BLaER1 (cell line): ENCODE measurements at regions not wholly inside any gene's neighbourhood (a gene's known extent, or its start where the extent isn't known, plus 50 kb on each side); places are given as distances from the start of the nearest gene placed in this dataset.

ENCODE experiments used
- H3K27ac ChIP-seq: shearing (Covaris generic); formaldehyde crosslinking; 2 replicates; pipeline ENCODE4 v1.8.1; 2022
- H3K27me3 ChIP-seq: shearing (Covaris generic); formaldehyde crosslinking; 2 replicates; pipeline ENCODE4 v1.8.1; 2022
- H3K36me3 ChIP-seq: shearing (Covaris generic); formaldehyde crosslinking; 2 replicates; pipeline ENCODE4 v1.8.1; 2022
- H3K4me1 ChIP-seq: shearing (Covaris generic); formaldehyde crosslinking; 2 replicates; pipeline ENCODE4 v1.8.1; 2022
- H3K4me2 ChIP-seq: shearing (Covaris generic); formaldehyde crosslinking; 2 replicates; pipeline ENCODE4 v1.8.1; 2022
- H3K4me3 ChIP-seq: shearing (Covaris generic); formaldehyde crosslinking; 2 replicates; pipeline ENCODE4 v1.8.1; 2022
- H3K9ac ChIP-seq: shearing (Covaris generic); formaldehyde crosslinking; 2 replicates; pipeline ENCODE4 v1.8.1; 2022
- H3K9me3 ChIP-seq: shearing (Covaris generic); formaldehyde crosslinking; 2 replicates; pipeline ENCODE4 v1.8.1; 2022
- H4K20me1 ChIP-seq: shearing (Covaris generic); formaldehyde crosslinking; 2 replicates; pipeline ENCODE4 v1.8.1; 2022
- Cebpa-rat ChIP-seq: shearing (Covaris generic); IDR thresholded peaks from 2 replicates; pipeline ENCODE4 v1.8.1; 2022

- Histone ChIP-seq H3K4me1 (no peaks in the 10 kb centered on the region), H3K27ac (no peak overlapping the region), H3K4me2 (no peak overlapping the region), H3K27me3 (no peaks in the 10 kb centered on the region), H3K9ac (no peak overlapping the region), H3K36me3 (no peaks in the 10 kb centered on the region), H3K9me3 (no peaks in the 10 kb centered on the region), H4K20me1 (no peaks in the 10 kb centered on the region), H3K4me3 (no peak overlapping the region)
- TF ChIP-seq Cebpa-rat, result no peak
Observed at GRCh38 chr11:38038777-38039176, 1440.7 kb upstream of the RAG2 start.

DNA sequence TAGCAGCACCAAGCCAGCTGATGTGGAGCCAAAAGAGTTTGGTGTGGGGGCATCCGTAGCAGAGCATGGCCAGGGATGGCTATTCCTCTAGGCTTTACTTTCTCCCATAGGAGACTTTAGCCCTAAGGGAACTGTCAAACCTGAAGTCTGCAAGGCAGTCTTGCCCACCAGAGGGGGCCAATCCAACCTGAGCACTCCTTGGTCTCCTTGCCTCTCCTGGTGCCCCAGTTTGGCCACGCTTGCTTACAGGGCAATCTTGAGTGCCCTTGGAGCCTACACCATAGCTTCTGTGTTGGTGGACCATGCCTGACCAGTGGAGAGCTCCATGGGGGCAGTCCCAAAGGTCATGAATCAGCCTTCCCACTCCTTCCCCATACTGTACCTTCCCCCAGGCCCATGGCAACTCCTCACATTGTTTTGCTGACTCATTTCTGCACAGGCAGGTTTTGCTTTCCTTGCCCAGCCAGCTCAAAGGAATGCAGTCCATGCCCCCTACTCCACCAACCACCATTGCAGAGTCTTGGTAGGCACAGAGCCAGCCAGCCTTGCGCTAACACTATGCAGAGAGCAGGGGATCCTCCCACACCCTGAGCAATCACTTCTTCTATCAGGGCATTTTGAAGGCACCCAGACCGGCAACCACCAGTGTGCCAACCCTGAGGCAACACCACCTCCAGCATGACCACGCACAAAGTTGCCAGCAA lies 1421.2 kb upstream of the RAG2 start:
- Histone ChIP-seq H3K9ac (no peak overlapping the region), H3K4me1 (no peaks in the 10 kb centered on the region), H3K4me2 (no peak overlapping the region), H3K4me3 (no peak overlapping the region), H4K20me1 (no peaks in the 10 kb centered on the region), H3K9me3 (no peaks in the 10 kb centered on the region), H3K27ac (no peak overlapping the region), H3K36me3 (no peaks in the 10 kb centered on the region), H3K27me3 (no peaks in the 10 kb centered on the region)
- no peak for TF ChIP-seq Cebpa-rat

DNA sequence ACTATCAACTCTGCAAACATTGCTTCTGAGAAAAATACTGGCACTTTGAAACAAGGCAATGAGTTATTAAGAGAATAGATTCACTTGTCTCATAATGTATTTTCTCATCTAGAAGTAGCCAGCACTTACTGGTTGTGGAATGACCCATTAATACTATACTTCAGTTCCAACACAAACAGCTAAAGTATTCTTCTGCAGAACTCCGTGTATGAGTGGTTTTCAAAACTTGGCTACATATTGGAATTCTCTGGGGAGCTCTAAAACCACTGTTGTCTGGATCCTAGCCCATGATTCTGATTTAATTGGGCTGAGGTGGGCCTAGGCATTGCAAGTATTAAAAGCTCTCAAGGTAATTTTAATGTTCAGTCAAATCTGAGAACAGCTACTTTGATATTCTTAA lies 1416.4 kb upstream of the RAG2 start:
- no peak overlapping the region for H3K4me3 ChIP-seq
- no peaks in the 10 kb centered on the region for H4K20me1 ChIP-seq
- no peak overlapping the region for H3K4me2 ChIP-seq
- H3K9me3 ChIP-seq, result no peaks in the 10 kb centered on the region
- no peak overlapping the region for H3K9ac ChIP-seq
- H3K36me3 ChIP-seq, result no peaks in the 10 kb centered on the region
- H3K4me1 ChIP-seq, result no peaks in the 10 kb centered on the region
- TF ChIP-seq Cebpa-rat, result no peak
- H3K27me3 ChIP-seq, result no peaks in the 10 kb centered on the region
- no peak overlapping the region for H3K27ac ChIP-seq

- Histone ChIP-seq H3K4me3 (no peak overlapping the region), H3K4me1 (no peaks in the 10 kb centered on the region), H4K20me1 (no peaks in the 10 kb centered on the region), H3K27ac (no peak overlapping the region), H3K27me3 (no peaks in the 10 kb centered on the region), H3K4me2 (no peak overlapping the region), H3K36me3 (no peaks in the 10 kb centered on the region), H3K9me3 (no peaks in the 10 kb centered on the region), H3K9ac (no peak overlapping the region)
- TF ChIP-seq Cebpa-rat, result no peak
Observed at GRCh38 chr11:38013157-38013556, 1415.1 kb upstream of the RAG2 start.

DNA sequence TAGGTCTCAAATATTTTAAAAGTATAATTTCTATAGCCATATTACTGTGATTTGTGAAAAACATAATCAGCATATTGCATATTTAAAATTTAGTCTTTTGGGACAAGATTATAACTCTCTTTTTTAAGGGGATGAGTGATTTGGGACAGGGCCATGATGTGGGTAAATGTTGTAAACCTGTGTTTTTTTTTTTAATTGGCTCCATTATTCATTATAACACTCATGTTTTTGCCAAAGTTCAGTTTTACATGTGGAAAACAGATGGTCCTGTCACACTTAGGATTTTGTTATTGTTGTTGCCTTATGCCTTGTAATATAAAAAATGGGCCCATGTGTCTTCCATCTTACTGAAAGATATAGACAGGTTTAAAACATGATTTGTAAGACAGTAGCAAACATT lies 1413.5 kb upstream of the RAG2 start:
- Histone ChIP-seq H3K4me3 (no peak overlapping the region), H3K9ac (no peak overlapping the region), H3K9me3 (no peaks in the 10 kb centered on the region), H4K20me1 (no peaks in the 10 kb centered on the region), H3K4me2 (no peak overlapping the region), H3K36me3 (no peaks in the 10 kb centered on the region), H3K4me1 (no peaks in the 10 kb centered on the region), H3K27me3 (no peaks in the 10 kb centered on the region), H3K27ac (no peak overlapping the region)
- TF ChIP-seq Cebpa-rat, result no peak

DNA sequence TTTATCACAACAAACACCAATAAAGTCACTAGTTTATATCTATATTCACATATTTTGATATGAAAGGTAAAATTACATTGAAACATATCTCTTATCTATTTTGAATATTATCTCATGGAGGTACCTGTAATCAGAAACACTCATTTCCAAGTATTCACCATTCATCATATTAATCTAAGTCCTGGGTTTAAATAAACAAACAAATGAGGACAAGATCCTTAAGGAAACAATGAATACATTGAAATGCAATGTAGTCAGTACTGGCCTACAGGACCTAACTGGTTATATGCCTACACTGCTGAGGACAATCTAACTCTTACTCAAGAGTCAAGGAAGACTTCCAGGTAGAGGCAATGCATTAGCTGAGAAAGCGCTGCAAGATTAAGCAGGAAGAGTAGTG lies 1411.9 kb upstream of the RAG2 start:
- Histone ChIP-seq H3K4me1 (no peaks in the 10 kb centered on the region), H3K4me3 (no peak overlapping the region), H4K20me1 (no peaks in the 10 kb centered on the region), H3K27ac (no peak overlapping the region), H3K36me3 (no peaks in the 10 kb centered on the region), H3K9ac (no peak overlapping the region), H3K27me3 (no peaks in the 10 kb centered on the region), H3K9me3 (no peaks in the 10 kb centered on the region), H3K4me2 (no peak overlapping the region)
- no peak for TF ChIP-seq Cebpa-rat

DNA sequence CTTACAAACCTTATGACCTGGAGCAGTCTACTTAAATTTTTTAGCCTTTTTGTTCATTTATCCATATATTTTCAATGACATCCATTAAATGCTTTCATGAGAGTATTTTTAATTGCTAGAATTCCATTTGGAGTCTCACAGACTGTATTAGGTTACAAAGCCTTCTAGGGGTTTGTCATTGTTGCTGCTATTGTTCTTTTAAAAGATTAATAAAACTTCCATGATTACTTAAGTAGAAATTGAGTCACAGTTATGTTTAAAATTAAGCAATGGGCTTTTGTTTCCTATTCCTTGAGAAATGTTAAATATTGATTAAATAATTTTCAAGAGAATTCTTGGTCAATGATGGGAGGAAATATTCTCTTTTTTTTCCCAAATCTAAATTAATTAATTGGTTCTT lies 1408.4 kb upstream of the RAG2 start:
- TF ChIP-seq Cebpa-rat, result no peak
- Histone ChIP-seq H3K27ac (no peak overlapping the region), H3K4me2 (no peak overlapping the region), H3K36me3 (no peaks in the 10 kb centered on the region), H3K4me3 (no peak overlapping the region), H3K27me3 (no peaks in the 10 kb centered on the region), H3K9me3 (peaks cover 6% of the 10 kb centered on the region; the same call in 1 of the 2 replicates), H4K20me1 (no peaks in the 10 kb centered on the region), H3K4me1 (no peaks in the 10 kb centered on the region), H3K9ac (no peak overlapping the region)

DNA sequence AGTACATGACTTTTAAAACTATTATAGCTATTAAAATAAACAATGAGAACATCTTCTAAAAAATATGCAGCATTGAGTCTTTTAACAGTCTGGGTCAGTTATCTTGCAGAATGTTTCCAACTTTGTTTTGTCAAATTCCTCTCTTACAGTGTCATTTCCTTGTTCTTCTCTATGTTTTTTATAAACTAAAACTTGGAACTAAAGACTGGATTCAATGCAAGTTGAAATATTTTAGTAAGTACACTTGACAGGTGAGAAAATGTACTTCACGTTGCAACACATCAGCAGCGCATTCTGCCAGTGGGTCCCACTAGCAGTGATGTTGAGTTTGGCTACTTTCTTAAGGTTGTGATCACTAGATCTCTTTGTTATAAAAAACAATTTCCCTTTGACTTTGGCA lies 1407.6 kb upstream of the RAG2 start:
- Histone ChIP-seq H3K4me2 (no peak overlapping the region), H3K27ac (no peak overlapping the region), H3K4me1 (no peaks in the 10 kb centered on the region), H3K9ac (no peak overlapping the region), H3K9me3 (peaks cover 6% of the 10 kb centered on the region; the same call in 1 of the 2 replicates), H3K4me3 (no peak overlapping the region), H3K27me3 (no peaks in the 10 kb centered on the region), H3K36me3 (no peaks in the 10 kb centered on the region), H4K20me1 (no peaks in the 10 kb centered on the region)
- TF ChIP-seq Cebpa-rat, result no peak

- H3K4me2 ChIP-seq, result no peak overlapping the region
- H4K20me1 ChIP-seq, result no peaks in the 10 kb centered on the region
- no peak for TF ChIP-seq Cebpa-rat
- peaks cover under 1% of the 10 kb centered on the region; the same call in 1 of the 2 replicates for H3K9me3 ChIP-seq
- H3K36me3 ChIP-seq, result no peaks in the 10 kb centered on the region
- no peak overlapping the region for H3K27ac ChIP-seq
- no peaks in the 10 kb centered on the region for H3K4me1 ChIP-seq
- H3K27me3 ChIP-seq, result no peaks in the 10 kb centered on the region
- no peak overlapping the region for H3K4me3 ChIP-seq
- no peak overlapping the region for H3K9ac ChIP-seq
Observed at GRCh38 chr11:37999171-37999570, 1401.1 kb upstream of the RAG2 start.

DNA sequence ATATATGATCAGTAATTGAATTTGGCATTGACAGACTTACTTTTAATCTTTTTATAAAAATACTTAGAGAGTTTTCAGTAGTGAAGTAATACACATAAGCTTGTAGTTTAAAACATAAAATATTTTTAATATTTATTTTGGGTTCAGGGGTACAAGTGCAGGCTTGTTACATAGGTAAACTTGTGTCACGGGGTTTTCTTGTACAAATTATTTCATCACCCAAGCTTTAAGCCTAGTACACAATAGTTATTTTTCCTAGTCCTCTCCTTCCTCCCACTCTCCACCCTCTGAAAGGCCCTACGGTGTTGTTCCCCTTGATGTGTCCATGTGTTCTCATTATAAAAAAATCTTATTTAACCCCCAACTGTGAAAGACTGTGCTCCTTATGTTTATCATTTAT lies 1397.8 kb upstream of the RAG2 start:
- no peak overlapping the region for H3K4me3 ChIP-seq
- no peaks in the 10 kb centered on the region for H4K20me1 ChIP-seq
- no peaks in the 10 kb centered on the region for H3K36me3 ChIP-seq
- H3K9me3 ChIP-seq, result no peaks in the 10 kb centered on the region
- H3K4me1 ChIP-seq, result no peaks in the 10 kb centered on the region
- no peak overlapping the region for H3K27ac ChIP-seq
- no peak overlapping the region for H3K9ac ChIP-seq
- H3K27me3 ChIP-seq, result no peaks in the 10 kb centered on the region
- no peak overlapping the region for H3K4me2 ChIP-seq
- TF ChIP-seq Cebpa-rat, result no peak

DNA sequence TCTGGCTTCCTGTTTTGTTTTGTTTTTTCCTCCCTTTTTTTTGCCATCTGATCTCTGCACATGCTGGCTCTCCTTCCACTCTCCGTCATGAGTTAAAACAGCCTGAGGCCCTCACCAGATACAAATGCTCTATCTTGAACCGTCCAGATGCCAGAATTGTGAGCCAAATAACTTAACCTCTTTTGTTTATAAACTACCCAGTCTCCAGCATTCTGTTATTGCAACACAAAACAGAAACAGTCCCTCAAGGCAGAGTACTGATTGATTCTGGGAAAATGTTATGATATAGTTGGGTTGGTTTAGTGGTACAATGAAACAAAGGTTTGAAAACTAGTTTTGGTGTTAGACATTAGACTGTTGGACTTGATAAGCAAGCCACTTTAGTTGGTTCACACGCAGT lies 1390.0 kb upstream of the RAG2 start:
- no peak for TF ChIP-seq Cebpa-rat
- H3K4me1 ChIP-seq, result no peaks in the 10 kb centered on the region
- H3K9ac ChIP-seq, result no peak overlapping the region
- no peak overlapping the region for H3K4me2 ChIP-seq
- no peak overlapping the region for H3K27ac ChIP-seq
- no peaks in the 10 kb centered on the region for H3K36me3 ChIP-seq
- no peak overlapping the region for H3K4me3 ChIP-seq
- no peaks in the 10 kb centered on the region for H4K20me1 ChIP-seq
- no peaks in the 10 kb centered on the region for H3K9me3 ChIP-seq
- no peaks in the 10 kb centered on the region for H3K27me3 ChIP-seq
